NOMO-1 treated with dmso at 0.1 percent for 144 hours (cell line): ENCODE measurements at regions not wholly inside any gene's neighbourhood (a gene's known extent, or its start where the extent isn't known, plus 50 kb on each side); places are given as distances from the start of the nearest gene placed in this dataset.

Experiments used
- DNase-seq: peaks from one replicate; lab custom pipeline; 2025; ENCODE audit not compliant: unreplicated experiment; lab: John Stamatoyannopoulos, UW

- DNase-seq, result no peak
Measured at GRCh38 chr18:28408528-28408927, 231.6 kb upstream of the CDH2 start.

- no peak for DNase-seq
Measured at GRCh38 chr18:28407681-28408080, 230.8 kb upstream of the CDH2 start.

- no peak for DNase-seq
Measured at GRCh38 chr18:28406533-28406932, 229.6 kb upstream of the CDH2 start.

- no peak for DNase-seq
Measured at GRCh38 chr18:28404694-28405093, 227.8 kb upstream of the CDH2 start.

GRCh38 chr18:28399781-28400362, 222.9 kb upstream of the CDH2 start:
- DNase-seq, result no peak

GRCh38 chr18:28398471-28398870, 221.5 kb upstream of the CDH2 start:
- no peak for DNase-seq

GRCh38 chr18:28390022-28390421, 213.1 kb upstream of the CDH2 start:
- DNase-seq, result no peak

- DNase-seq, result no peak
Measured at GRCh38 chr18:28382215-28382879, 205.4 kb upstream of the CDH2 start.

- no peak for DNase-seq
Measured at GRCh38 chr18:28372186-28372585, 195.3 kb upstream of the CDH2 start.

GRCh38 chr18:28366676-28367075, 189.7 kb upstream of the CDH2 start:
- DNase-seq, result no peak

- DNase-seq, result no peak
Measured at GRCh38 chr18:28365411-28365831, 188.5 kb upstream of the CDH2 start.

GRCh38 chr18:28363124-28363523, 186.2 kb upstream of the CDH2 start:
- no peak for DNase-seq

- no peak for DNase-seq
Measured at GRCh38 chr18:28359176-28359575, 182.2 kb upstream of the CDH2 start.

GRCh38 chr18:28357766-28358401, 181.0 kb upstream of the CDH2 start:
- DNase-seq, result no peak

- DNase-seq, result no peak
Measured at GRCh38 chr18:28350821-28351220, 173.9 kb upstream of the CDH2 start.

GRCh38 chr18:28342231-28342630, 165.3 kb upstream of the CDH2 start:
- DNase-seq, result no peak

- DNase-seq, result no peak
Measured at GRCh38 chr18:28338316-28338715, 161.4 kb upstream of the CDH2 start.

- no peak for DNase-seq
Measured at GRCh38 chr18:28334516-28334915, 157.6 kb upstream of the CDH2 start.

GRCh38 chr18:28332071-28332470, 155.1 kb upstream of the CDH2 start:
- DNase-seq, result no peak

- DNase-seq, result no peak
Measured at GRCh38 chr18:28331551-28331950, 154.6 kb upstream of the CDH2 start.

GRCh38 chr18:28313602-28314001, 136.7 kb upstream of the CDH2 start:
- DNase-seq, result no peak

GRCh38 chr18:28288784-28289183, 111.9 kb upstream of the CDH2 start:
- DNase-seq, result no peak

- DNase-seq, result no peak
Measured at GRCh38 chr18:28287146-28287545, 110.2 kb upstream of the CDH2 start.
